Keratinocyte (primary cell): ENCODE measurements at regions not wholly inside any gene's neighbourhood (a gene's known extent, or its start where the extent isn't known, plus 50 kb on each side); places are given as distances from the start of the nearest gene placed in this dataset.

Experiments used
- DNase-seq: peaks from one replicate; pipeline ENCODE4 v3.0.0-alpha.2; 2011; ENCODE audit warnings: low read depth, missing footprints, low spot score
- FAIRE-seq: peaks from 2 replicates; lab custom pipeline; 2011; peaks lifted over from hg19 to GRCh38; lab: Jason Lieb, UNC
- H2AFZ ChIP-seq: 2 replicates; pipeline ENCODE4 v1.6.0; 2012; ENCODE audit warnings: low read length, control low read depth, inconsistent platforms; ENCODE audit not compliant: control insufficient read depth
- H3K27ac ChIP-seq: 2 replicates; pipeline ENCODE4 v1.5.1; 2011; ENCODE audit warnings: low read length; ENCODE audit not compliant: control insufficient read depth, insufficient read depth
- H3K27me3 ChIP-seq: 3 replicates; pipeline ENCODE4 v1.6.0; 2011; ENCODE audit warnings: low read length; ENCODE audit not compliant: control insufficient read depth, insufficient read depth; ENCODE audit errors: extremely low read depth
- H3K36me3 ChIP-seq, 2 experiments: 2 replicates in 1 of 2; 3 replicates in 1 of 2; pipeline ENCODE4 v1.5.1; 2011; ENCODE audit warnings: low read length in 2 of 2, mild to moderate bottlenecking in 1 of 2; ENCODE audit not compliant: control insufficient read depth in 2 of 2, insufficient read depth in 2 of 2; ENCODE audit errors: extremely low read depth in 1 of 2
- H3K4me1 ChIP-seq: 3 replicates; pipeline ENCODE4 v1.5.1; 2011; ENCODE audit warnings: low read length; ENCODE audit not compliant: control insufficient read depth, insufficient read depth; ENCODE audit errors: extremely low read depth
- H3K4me2 ChIP-seq: 3 replicates; pipeline ENCODE4 v1.6.0; 2011; ENCODE audit warnings: low read depth, low read length; ENCODE audit not compliant: control insufficient read depth, insufficient read depth; ENCODE audit errors: extremely low read depth
- H3K4me3 ChIP-seq, 3 experiments: fragments of 200-600 bp in 1 of 3; sonication (generic) in 1 of 3; 2 replicates in 2 of 3; 3 replicates in 1 of 3; pipeline ENCODE4 v1.5.1; 2011 to 2016; ENCODE audit warnings: low read length in 3 of 3, mild to moderate bottlenecking in 3 of 3, control low read depth in 2 of 3, inconsistent platforms in 1 of 3, low read depth in 1 of 3, mixed read lengths in 1 of 3, mixed run types in 1 of 3, moderate library complexity in 1 of 3; ENCODE audit not compliant: control insufficient read depth in 2 of 3, insufficient read depth in 2 of 3; ENCODE audit errors: extremely low read depth in 1 of 3
- H3K79me2 ChIP-seq: 2 replicates; pipeline ENCODE4 v1.6.0; 2012; ENCODE audit warnings: low read length; ENCODE audit not compliant: control insufficient read depth, insufficient read depth
- H3K9ac ChIP-seq: 3 replicates; pipeline ENCODE4 v1.6.0; 2011; ENCODE audit warnings: low read length; ENCODE audit not compliant: control insufficient read depth, insufficient read depth; ENCODE audit errors: extremely low read depth
- H3K9me1 ChIP-seq: 3 replicates; pipeline ENCODE4 v1.6.0; 2011; ENCODE audit warnings: low read length; ENCODE audit not compliant: control insufficient read depth, insufficient read depth; ENCODE audit errors: extremely low read depth
- H3K9me3 ChIP-seq: 2 replicates; pipeline ENCODE4 v1.5.1; 2012; ENCODE audit warnings: low read depth, low read length; ENCODE audit not compliant: control insufficient read depth
- H4K20me1 ChIP-seq: 3 replicates; pipeline ENCODE4 v1.6.0; 2011; ENCODE audit warnings: low read length; ENCODE audit not compliant: control insufficient read depth, insufficient read depth; ENCODE audit errors: extremely low read depth
- CTCF ChIP-seq, 3 experiments: IDR thresholded peaks in 1 of 3; conservative IDR thresholded peaks in 1 of 3; optimal IDR thresholded peaks in 1 of 3; 2 replicates in 2 of 3; 3 replicates in 1 of 3; pipeline versions ENCODE3 to v1.5.1; 2011; ENCODE audit warnings: low read length in 3 of 3, mild to moderate bottlenecking in 3 of 3, moderate library complexity in 2 of 3, control low read depth in 1 of 3, inconsistent platforms in 1 of 3; ENCODE audit not compliant: insufficient read depth in 2 of 3; ENCODE audit errors: extremely low read depth in 1 of 3
- EZH2 ChIP-seq: IDR thresholded peaks from one replicate; pipeline ENCODE4 v1.6.1; 2012; ENCODE audit warnings: inconsistent platforms, mild to moderate bottlenecking, low read length, moderate library complexity
- dilution Hi-C: fragments of 300-500 bp; cut with MboI; formaldehyde crosslinking; loops from one replicate; pipeline ENCODE4 v1.7.0; 2020; ENCODE audit warnings: low sequenced_read_pairs; ENCODE audit not compliant: extremely low pct_ligation_motif_present

- Histone ChIP-seq H3K36me3 (no peaks in the 10 kb centered on the region), H3K9me3 (no peaks in the 10 kb centered on the region), H3K4me2 (no peak overlapping the region), H3K79me2 (no peaks in the 10 kb centered on the region), H2AFZ (no peak overlapping the region), H3K4me1 (no peaks in the 10 kb centered on the region), H4K20me1 (no peaks in the 10 kb centered on the region), H3K9ac (no peak overlapping the region), H3K4me3 (no peak overlapping the region), H3K27me3 (no peaks in the 10 kb centered on the region), H3K9me1 (no peaks in the 10 kb centered on the region), H3K27ac (no peak overlapping the region)
- dilution Hi-C loops, result no loop called here
- no peak for TF ChIP-seq CTCF (optimal IDR thresholded peaks at IDR 0.05 in 1 of 3, IDR thresholded peaks at IDR 0.05 in 1 of 3, conservative IDR thresholded peaks at IDR 0.05 in 1 of 3; ENCODE audit: extremely low read depth in 1 of 3, insufficient read depth in 2 of 3, low read length in 3 of 3)
- no peak for TF ChIP-seq EZH2
- no peak for DNase-seq
- FAIRE-seq, result no peak
Observed at GRCh38 chr7:152544971-152545619, 109.3 kb upstream of the KMT2C start.

- no peak overlapping the region for H3K4me2 ChIP-seq
- H3K9ac ChIP-seq, result no peak overlapping the region
- H2AFZ ChIP-seq, result no peak overlapping the region
- FAIRE-seq (no peak), DNase-seq (no peak)
- H3K36me3 ChIP-seq, result no peaks in the 10 kb centered on the region
- dilution Hi-C loops, result no loop called here
- H3K4me3 ChIP-seq, result no peak overlapping the region
- no peaks in the 10 kb centered on the region for H3K79me2 ChIP-seq
- no peaks in the 10 kb centered on the region for H3K9me1 ChIP-seq
- H4K20me1 ChIP-seq, result no peaks in the 10 kb centered on the region
- no peaks in the 10 kb centered on the region for H3K4me1 ChIP-seq
- no peak for TF ChIP-seq EZH2
- no peak for TF ChIP-seq CTCF (optimal IDR thresholded peaks at IDR 0.05 in 1 of 3, IDR thresholded peaks at IDR 0.05 in 1 of 3, conservative IDR thresholded peaks at IDR 0.05 in 1 of 3; ENCODE audit: extremely low read depth in 1 of 3, insufficient read depth in 2 of 3, low read length in 3 of 3)
- no peaks in the 10 kb centered on the region for H3K9me3 ChIP-seq
- no peak overlapping the region for H3K27ac ChIP-seq
- no peaks in the 10 kb centered on the region for H3K27me3 ChIP-seq
Observed at GRCh38 chr7:152544481-152544927, 108.7 kb upstream of the KMT2C start.
